Stomach (tissue), 4 donors: ENCODE measurements at regions not wholly inside any gene's neighbourhood (a gene's known extent, or its start where the extent isn't known, plus 50 kb on each side); places are given as distances from the start of the nearest gene placed in this dataset.
"Not testable (repeated sequence)": the region's sequence is repeated elsewhere in the genome, so short reads cannot be mapped to it uniquely, and the experiment has no call there.

Source experiments
- CTCF ChIP-seq, 7 experiments: fragments of 450-650 bp in 4 of 7; fragments of 200-600 bp in 3 of 7; sonication (generic) in 3 of 7; IDR thresholded peaks; one replicate each; pipeline ENCODE4 v1.5.1; 2016 to 2019; ENCODE audit warnings: antibody characterized with exemption in 7 of 7, control low read depth in 2 of 7, mild to moderate bottlenecking in 1 of 7
- EP300 ChIP-seq: sonication (generic); formaldehyde crosslinking; IDR thresholded peaks from one replicate; pipeline ENCODE4 v1.6.1; 2017; ENCODE audit warnings: antibody characterized with exemption
- POLR2A ChIP-seq, 4 donors: fragments of 450-650 bp; IDR thresholded peaks; one replicate each; pipeline ENCODE4 v1.6.1; 2016; ENCODE audit warnings: antibody characterized with exemption in 4 of 4, control low read depth in 2 of 4, mild to moderate bottlenecking in 1 of 4, moderate library complexity in 1 of 4

GRCh38 chr15:23873613-23874012, 186.5 kb upstream of the NDN start:
- not testable (repeated sequence) for TF ChIP-seq POLR2A (IDR thresholded peaks at IDR 0.05); CTCF (IDR thresholded peaks at IDR 0.05); EP300
